ENCODE measurements at regions not wholly inside any gene's neighbourhood (a gene's known extent, or its start where the extent isn't known, plus 50 kb on each side); places are given as distances from the start of the nearest gene placed in this dataset.
A peak's percentile ranks its signal among the peaks of the same experiment; 100 is the strongest.
"Not testable (repeated sequence)": the region's sequence is repeated elsewhere in the genome, so short reads cannot be mapped to it uniquely, and the experiment has no call there.

- DNase-seq (ENCODE audit: low read depth): no peak
These were observed 872.8 kb downstream of the DACH1 start for GRCh38 chr13:70994191-70994590.

GRCh38 chr13:70987043-70987442, 878.8 kb upstream of the KLHL1 start:
- DNase-seq (ENCODE audit: low read depth): no peak

GRCh38 chr13:70985371-70985770, 877.1 kb upstream of the KLHL1 start:
- DNase-seq (ENCODE audit: low read depth): no peak

GRCh38 chr13:70981219-70981618, 873.0 kb upstream of the KLHL1 start:
- DNase-seq (ENCODE audit: low read depth): not testable (repeated sequence)

DNA sequence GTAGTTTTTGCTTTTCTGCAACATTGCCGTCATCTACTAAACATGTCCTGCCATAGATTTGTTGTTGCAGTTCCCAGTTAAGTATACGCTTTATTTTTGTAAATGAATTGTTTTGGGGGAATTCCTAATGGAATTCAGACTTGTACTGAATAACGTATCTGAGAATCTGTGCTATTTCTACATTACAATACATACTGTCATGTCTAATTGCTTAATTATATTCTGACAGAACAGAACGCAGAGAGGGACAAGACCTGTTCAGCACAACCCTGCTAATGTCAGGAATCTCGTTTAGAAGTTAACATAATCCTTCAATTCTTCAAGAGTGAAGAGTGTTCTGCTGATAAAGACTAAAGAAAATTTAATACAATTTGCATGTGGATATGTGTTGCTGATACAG, 861.1 kb upstream of the KLHL1 start:
- no peak for DNase-seq (ENCODE audit: low read depth)

- no peak for DNase-seq (ENCODE audit: low read depth)
These were observed 859.3 kb upstream of the KLHL1 start for GRCh38 chr13:70967564-70967963.

- no peak for DNase-seq (ENCODE audit: low read depth)
These were observed 856.6 kb upstream of the KLHL1 start for GRCh38 chr13:70964874-70965273.

- no peak for DNase-seq (ENCODE audit: low read depth)
These were observed 855.9 kb upstream of the KLHL1 start for GRCh38 chr13:70964124-70964523.

GRCh38 chr13:70960841-70961443, 852.7 kb upstream of the KLHL1 start:
- DNase-seq (ENCODE audit: low read depth): peak; percentile 0

GRCh38 chr13:70959035-70959775, 851.0 kb upstream of the KLHL1 start:
- no peak for DNase-seq (ENCODE audit: low read depth)

DNA sequence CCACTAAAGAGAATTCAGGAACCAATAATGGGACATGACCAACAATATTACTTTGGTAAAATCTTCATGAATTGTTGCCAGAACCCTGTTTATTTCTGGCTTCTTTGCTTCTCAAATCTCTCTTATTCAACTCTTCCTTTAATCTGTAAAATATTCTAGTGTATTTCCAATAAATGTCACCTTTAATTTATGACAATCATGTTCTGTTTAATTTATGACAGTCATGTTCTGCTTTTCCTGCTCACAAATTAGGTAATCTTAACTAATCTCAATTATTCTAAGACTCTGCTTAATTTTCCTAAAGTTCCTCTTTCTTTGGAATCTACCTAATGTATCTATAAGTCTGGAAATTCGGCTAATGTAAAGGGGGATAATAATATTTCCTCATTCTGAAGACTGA, 847.6 kb upstream of the KLHL1 start:
- DNase-seq (ENCODE audit: low read depth): no peak

DNA sequence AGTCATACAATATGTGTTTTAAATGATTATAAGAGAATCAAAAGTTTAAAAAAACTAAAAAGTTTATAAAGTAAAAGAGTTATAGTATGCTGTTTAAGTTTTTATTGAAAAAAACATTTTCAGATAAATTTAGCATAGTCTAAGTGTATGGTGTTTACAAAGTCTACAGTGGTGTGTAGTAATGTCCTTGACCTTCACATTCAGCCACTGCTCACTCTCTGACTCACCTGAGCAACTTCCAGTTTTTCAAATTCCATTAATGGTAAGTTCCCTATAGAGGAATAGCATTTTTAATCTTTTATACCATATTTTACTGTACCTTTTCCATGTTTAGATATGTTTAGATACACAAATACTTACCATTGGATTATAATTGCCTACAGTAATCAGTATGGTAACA, 842.4 kb upstream of the KLHL1 start:
- DNase-seq (ENCODE audit: low read depth): no peak

DNA sequence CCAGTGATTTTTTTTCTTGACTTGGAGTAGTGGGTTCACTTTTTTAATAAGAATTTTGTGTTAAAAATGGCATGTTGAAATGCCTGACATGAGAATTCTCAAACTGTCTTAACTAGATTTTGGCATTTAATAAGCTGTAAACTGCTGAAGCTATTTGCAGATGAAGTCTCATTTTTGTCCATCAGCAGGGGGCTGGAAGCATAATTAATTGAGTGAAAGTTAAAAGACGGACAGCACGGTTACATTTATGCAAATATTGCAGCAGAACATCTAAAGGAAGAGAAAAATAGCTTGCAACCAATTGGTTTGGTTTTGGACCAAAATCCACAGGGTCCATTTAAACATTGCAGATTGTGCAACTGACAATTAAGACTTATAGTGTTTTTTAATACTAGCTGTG, 837.3 kb upstream of the KLHL1 start:
- no peak for DNase-seq (ENCODE audit: low read depth)

- DNase-seq (ENCODE audit: low read depth): no peak
These were observed 833.2 kb upstream of the KLHL1 start for GRCh38 chr13:70941454-70941853.

DNA sequence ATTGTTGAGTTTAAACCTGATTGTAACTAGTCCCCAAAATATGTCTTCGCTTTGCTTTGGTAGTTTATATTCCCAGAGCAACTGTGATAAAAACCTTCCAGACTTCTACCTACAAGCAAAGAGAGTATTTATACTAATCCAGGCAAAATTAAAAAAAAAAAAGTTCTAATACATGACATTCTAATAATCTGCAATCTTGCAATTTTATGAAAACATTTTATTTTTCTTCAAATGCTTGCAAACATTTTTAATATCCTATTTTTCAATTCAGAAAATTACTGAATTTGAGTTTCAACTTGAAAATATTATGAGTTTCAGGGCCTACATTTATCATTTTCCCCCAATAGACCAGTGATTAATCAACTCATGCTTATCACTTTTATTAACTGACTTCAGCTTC, 830.2 kb upstream of the KLHL1 start:
- no peak for DNase-seq (ENCODE audit: low read depth)

DNA sequence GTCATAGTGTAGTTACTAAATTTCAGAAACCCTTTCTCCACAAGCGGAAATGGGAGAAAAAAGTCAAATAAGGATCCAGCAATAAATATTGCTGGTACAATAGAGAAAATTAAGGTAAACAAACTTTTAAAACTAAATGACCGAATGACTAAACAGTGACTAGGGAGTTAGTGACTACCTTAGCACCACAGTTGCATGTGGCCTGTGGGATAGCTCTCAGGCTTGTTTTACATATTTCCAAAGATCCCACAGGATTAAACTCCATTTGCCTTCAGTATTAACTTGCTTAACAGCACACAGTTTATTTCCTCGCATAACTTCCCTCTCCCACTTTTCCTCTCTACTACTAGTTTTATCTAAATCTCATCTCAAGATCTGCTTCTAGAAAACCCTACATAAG, 824.3 kb upstream of the KLHL1 start:
- no peak for DNase-seq (ENCODE audit: low read depth)

GRCh38 chr13:70923863-70924752, 815.9 kb upstream of the KLHL1 start:
- DNase-seq (ENCODE audit: low read depth): no peak

DNA sequence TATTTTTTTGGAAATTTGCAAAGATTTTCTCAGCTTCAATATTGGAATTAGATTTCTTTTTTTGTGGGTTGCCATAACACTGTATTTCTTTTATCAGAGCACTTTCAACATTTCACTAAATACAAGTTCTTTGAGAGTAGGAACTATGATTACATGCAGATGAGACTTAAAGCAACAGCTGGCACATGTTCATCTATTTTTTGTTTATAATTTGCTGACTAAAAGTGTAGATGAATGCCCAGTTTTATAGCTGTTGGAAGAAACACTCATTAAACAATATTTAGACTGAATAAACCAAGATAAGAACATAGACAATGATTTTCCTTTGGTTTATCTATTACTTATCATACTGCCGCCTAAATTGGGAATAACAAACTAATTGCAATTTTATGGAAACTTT, 803.0 kb upstream of the KLHL1 start:
- no peak for DNase-seq (ENCODE audit: low read depth)

DNA sequence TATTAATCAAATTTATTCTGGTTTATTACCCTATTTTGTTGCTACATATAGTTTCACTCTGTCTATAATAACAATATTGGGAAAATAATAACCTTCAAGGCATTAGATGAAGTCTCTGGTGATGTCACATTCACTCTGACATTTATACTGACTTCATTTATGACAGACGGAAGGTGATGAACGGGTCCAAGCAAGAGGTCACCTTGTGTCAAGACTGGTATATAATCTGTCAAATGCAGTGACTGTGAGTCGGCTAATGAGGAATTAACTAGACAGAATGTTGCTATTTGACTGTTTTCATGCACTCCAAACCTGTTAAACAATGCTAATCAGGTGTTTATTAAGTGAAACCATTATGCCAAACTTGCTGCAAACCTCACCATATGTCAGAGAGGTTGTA, 800.5 kb upstream of the KLHL1 start:
- DNase-seq (ENCODE audit: low read depth): no peak

DNA sequence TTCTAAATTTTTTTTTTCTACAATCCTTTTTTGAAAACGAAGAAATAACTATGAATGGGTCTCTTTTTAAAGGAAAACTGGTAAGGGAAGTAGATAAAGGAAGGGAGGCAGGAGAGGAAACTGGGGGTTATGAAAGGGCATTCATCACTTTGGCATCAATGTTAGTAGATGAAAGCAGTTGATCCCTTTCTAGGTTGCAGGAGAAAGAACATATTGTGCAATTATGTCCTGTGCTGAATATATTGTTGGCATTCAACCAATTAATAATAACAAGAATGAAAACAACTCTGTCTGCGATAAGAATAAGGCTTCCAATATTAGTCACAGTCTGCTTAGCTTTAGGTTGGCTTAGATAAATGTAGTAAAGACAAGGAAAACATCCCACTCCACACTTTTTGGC, 796.8 kb upstream of the KLHL1 start:
- no peak for DNase-seq (ENCODE audit: low read depth)

DNA sequence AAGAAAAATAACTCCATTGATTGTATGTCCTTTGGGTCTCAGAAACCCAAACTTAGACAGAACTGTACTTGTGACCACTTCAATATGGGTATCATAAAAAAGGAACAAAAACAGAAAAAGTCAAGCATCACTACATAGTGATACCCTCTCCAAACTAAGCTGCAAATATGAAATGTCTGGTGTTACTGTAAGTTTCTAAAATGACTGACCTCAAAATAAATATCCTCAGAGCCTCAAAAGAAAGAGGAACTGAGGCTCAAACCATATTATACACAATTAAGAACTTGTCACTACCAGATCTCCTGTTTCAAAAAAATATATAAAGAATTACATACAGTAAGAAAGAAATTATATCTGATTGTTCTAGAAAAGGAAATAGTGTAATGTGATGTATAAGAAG, 787.9 kb upstream of the KLHL1 start:
- no peak for DNase-seq (ENCODE audit: low read depth)

- DNase-seq (ENCODE audit: low read depth): no peak
These were observed 787.3 kb upstream of the KLHL1 start for GRCh38 chr13:70895599-70895998.

- DNase-seq (ENCODE audit: low read depth): no peak
These were observed 786.0 kb upstream of the KLHL1 start for GRCh38 chr13:70894258-70894657.
